Activated CD4-positive, alpha-beta memory T cell treated with anti-CD3 and anti-CD28 coated beads for 36 hours (primary cell): ENCODE measurements at regions not wholly inside any gene's neighbourhood (a gene's known extent, or its start where the extent isn't known, plus 50 kb on each side); places are given as distances from the start of the nearest gene placed in this dataset.

Experiments used
- CTCF ChIA-PET: fragments of 350-600 bp; sonication (Branson Sonifier 250); formaldehyde crosslinking; loops from one replicate; lab custom pipeline; 2021; ENCODE audit warnings: antibody characterized with exemption, inconsistent platforms; lab: Charles Lee
- POLR2A ChIA-PET: fragments of 350-600 bp; sonication (Branson Sonifier 250); formaldehyde crosslinking; loops from one replicate; lab custom pipeline; 2021; ENCODE audit warnings: antibody characterized with exemption; lab: Charles Lee
- DNase-seq: peaks from one replicate; pipeline ENCODE4 v3.0.0-alpha.2; 2020
- H3K27ac Mint-ChIP-seq: one replicate; pipeline ENCODE4 v1.8.0; 2021; ENCODE audit warnings: mixed read lengths
- H3K27me3 Mint-ChIP-seq: one replicate; pipeline ENCODE4 v1.8.0; 2021; ENCODE audit warnings: mixed read lengths
- H3K36me3 Mint-ChIP-seq: one replicate; pipeline ENCODE4 v1.8.0; 2021; ENCODE audit warnings: mixed read lengths
- H3K4me1 Mint-ChIP-seq: one replicate; pipeline ENCODE4 v1.8.0; 2021; ENCODE audit warnings: low read depth, mixed read lengths
- H3K4me3 Mint-ChIP-seq: one replicate; pipeline ENCODE4 v1.8.0; 2021; ENCODE audit warnings: mild to moderate bottlenecking, mixed read lengths
- H3K9me3 Mint-ChIP-seq: one replicate; pipeline ENCODE4 v1.8.0; 2021; ENCODE audit warnings: mixed read lengths
- intact Hi-C: fragments of 100-400 bp; cut with micrococcal nuclease; formaldehyde crosslinking; loops from one replicate; pipeline ENCODE4 v1.15.1; 2023

DNA sequence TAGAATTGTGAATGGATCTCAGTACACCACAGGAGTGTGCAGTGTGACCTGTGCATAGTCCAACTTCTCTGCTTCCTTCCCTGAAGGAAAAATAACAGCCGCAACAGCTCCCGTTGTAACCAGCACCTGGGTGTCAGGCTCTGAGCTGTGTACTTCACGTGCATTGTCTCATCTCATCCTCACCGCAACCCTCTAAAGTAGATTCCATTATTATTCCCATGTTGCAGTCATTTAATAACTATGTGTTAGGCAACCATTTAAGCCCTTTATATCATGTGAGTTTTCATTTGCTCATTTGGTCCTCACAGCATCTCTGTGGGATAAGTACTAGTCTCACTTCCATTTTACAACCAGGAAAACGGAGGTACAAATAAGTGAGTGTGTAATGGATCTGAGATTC, 247.0 kb upstream of the MAF start:
- H3K4me3 Mint-ChIP-seq: no peak overlapping the region
- no peak for DNase-seq
- peaks cover 10% of the 10 kb centered on the region for H3K9me3 Mint-ChIP-seq
- CTCF ChIA-PET: no interaction called here
- H3K27ac Mint-ChIP-seq: no peak overlapping the region
- POLR2A ChIA-PET: no interaction called here
- no peaks in the 10 kb centered on the region for H3K36me3 Mint-ChIP-seq
- H3K27me3 Mint-ChIP-seq: peaks cover 7% of the 10 kb centered on the region
- intact Hi-C loops: loop anchor here (10.0 kb wide), 3 partner anchors 563 to 953 kb away; no protein-coding TSS in a partner anchor
- H3K4me1 Mint-ChIP-seq: peaks cover 39% of the 10 kb centered on the region

DNA sequence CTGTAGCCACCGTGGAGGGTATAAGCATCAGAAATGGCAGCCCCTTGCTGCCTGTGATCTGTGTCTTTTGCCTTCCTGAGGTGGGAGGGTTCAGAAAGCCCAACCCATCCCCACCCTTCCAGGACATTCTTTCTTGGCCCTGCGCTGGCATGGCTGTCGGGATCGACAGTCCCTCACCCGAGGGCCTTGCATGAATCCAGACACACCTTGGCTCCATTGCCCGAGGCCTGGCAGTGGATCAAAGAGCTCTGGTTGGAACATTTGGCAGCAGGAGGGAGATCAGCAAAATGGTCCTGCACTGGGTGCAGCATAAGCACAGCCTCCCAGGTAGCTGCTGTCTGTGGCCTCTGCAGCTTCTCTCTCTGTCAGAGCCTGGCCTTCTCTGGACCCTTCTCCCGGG, 246.6 kb upstream of the MAF start:
- CTCF ChIA-PET: no interaction called here
- H3K9me3 Mint-ChIP-seq: peaks cover 5% of the 10 kb centered on the region
- H3K27ac Mint-ChIP-seq: no peak overlapping the region
- POLR2A ChIA-PET: no interaction called here
- no peaks in the 10 kb centered on the region for H3K36me3 Mint-ChIP-seq
- H3K4me1 Mint-ChIP-seq: peaks cover 41% of the 10 kb centered on the region
- H3K4me3 Mint-ChIP-seq: no peak overlapping the region
- H3K27me3 Mint-ChIP-seq: peaks cover 2% of the 10 kb centered on the region
- intact Hi-C loops: loop anchor here (10.0 kb wide), 3 partner anchors 562 to 952 kb away; no protein-coding TSS in a partner anchor
- DNase-seq: no peak

DNA sequence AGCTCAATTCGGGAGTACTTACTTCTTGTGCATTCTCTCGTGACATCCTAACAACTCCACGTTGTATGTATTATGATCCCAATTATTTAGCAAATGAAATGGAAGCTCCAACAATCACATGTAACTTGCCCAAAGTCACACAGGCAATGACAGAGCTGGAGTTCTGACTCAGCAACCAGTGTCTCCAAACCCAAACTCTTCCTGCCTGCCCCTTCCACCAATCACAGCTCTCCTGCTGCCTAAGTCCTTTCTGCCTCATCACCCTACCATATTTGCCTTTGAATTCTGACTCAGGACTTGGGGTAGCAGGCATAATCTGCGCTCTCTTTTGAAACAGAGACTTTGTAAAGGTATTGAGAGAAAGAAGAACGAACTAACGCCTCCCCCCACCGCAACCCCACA, 245.2 kb upstream of the MAF start:
- H3K4me3 Mint-ChIP-seq: peak overlapping the region; percentile 45
- intact Hi-C loops: loop anchor here (10.0 kb wide), 3 partner anchors 561 to 951 kb away; no protein-coding TSS in a partner anchor
- peaks cover 2% of the 10 kb centered on the region for H3K9me3 Mint-ChIP-seq
- H3K27me3 Mint-ChIP-seq: peaks cover 5% of the 10 kb centered on the region
- DNase-seq: peak; percentile 53
- no peaks in the 10 kb centered on the region for H3K36me3 Mint-ChIP-seq
- peak overlapping the region; percentile 69 for H3K27ac Mint-ChIP-seq
- H3K4me1 Mint-ChIP-seq: peaks cover 40% of the 10 kb centered on the region
- ChIA-PET POLR2A (no interaction called here), CTCF (interaction anchor here (0.8 kb wide), 1 partner anchor 132 kb away, joined by 3 read pairs; no protein-coding TSS in a partner anchor)

DNA sequence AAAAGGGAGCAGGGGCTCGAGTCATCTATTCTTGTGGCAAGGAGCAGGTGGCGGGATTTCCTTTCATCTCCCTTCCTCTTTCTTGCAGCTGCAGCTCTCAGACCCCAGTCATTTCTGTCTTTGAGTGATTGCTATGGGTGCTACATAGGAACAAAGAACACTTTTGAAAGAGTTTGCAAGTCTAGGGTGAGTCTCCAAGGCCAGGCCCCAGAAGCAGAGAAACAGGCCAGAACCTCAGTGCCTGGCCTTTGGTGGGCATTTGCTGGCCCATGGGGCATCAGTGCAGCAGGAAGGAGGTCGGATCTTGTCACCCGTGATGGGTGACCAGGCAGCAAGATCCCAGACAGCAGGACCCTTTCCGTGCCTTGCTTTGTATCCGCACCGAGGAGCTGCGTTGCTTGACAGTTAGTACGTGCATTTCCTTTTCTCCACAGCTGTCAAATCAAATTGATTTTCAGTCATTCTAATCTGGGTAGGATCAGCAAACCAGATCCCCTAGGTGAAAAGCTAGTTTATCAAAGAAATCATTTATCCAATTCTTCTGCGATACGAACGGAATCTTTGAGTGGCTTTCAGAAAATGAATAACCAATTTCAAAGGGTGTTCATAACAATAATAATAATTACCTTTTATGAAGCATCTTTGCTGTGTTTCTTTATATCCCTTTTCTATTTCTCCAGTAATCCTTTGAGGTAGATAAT, 244.6 kb upstream of the MAF start:
- Mint-ChIP-seq H3K36me3 (no peaks in the 10 kb centered on the region), H3K4me1 (peaks cover 40% of the 10 kb centered on the region), H3K9me3 (peaks cover 2% of the 10 kb centered on the region), H3K4me3 (peak overlapping the region; percentile 45), H3K27me3 (peaks cover 5% of the 10 kb centered on the region), H3K27ac (peak overlapping the region; percentile 69)
- DNase-seq: peak; percentile 58
- intact Hi-C loops: loop anchor here (10.0 kb wide), 3 partner anchors 560 to 950 kb away; no protein-coding TSS in a partner anchor
- ChIA-PET POLR2A (no interaction called here), CTCF (interaction anchor here (0.8 kb wide), 1 partner anchor 132 kb away, joined by 3 read pairs; no protein-coding TSS in a partner anchor)

DNA sequence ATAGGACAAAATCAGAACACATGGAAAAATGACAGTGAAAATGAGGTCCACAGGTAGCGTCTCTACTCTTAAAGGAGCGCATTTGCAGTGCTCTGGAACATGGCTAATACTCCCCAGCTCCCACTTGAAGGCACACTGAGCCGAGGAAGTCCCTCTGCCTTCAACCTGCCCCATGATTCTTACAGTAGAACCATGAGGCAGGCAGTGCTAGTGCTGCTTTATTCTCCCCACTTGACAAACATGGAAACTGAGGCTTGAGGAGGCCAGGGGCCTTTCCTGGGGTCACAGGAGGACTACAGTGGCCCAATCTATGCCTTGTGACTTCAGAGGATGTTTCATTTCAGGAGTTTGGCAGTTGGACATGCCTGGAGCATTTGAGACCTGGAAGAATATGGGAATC, 244.1 kb upstream of the MAF start:
- Mint-ChIP-seq H3K4me3 (no peak overlapping the region), H3K4me1 (peaks cover 38% of the 10 kb centered on the region), H3K36me3 (no peaks in the 10 kb centered on the region), H3K9me3 (peaks cover 2% of the 10 kb centered on the region), H3K27me3 (peaks cover 7% of the 10 kb centered on the region), H3K27ac (peak overlapping the region; percentile 69)
- CTCF ChIA-PET: interaction anchor here (0.7 kb wide), 1 partner anchor 249 kb away, joined by 5 read pairs; no protein-coding TSS in a partner anchor
- POLR2A ChIA-PET: interaction anchor here (0.8 to 1.2 kb wide), 2 partner anchors 63 to 237 kb away, joined by 3 read pairs; no protein-coding TSS in a partner anchor
- intact Hi-C loops: loop anchor here (5.0 to 10.0 kb wide), 6 partner anchors 242 to 1067 kb away; partner anchors contain the start of gene MAF
- DNase-seq: no peak

DNA sequence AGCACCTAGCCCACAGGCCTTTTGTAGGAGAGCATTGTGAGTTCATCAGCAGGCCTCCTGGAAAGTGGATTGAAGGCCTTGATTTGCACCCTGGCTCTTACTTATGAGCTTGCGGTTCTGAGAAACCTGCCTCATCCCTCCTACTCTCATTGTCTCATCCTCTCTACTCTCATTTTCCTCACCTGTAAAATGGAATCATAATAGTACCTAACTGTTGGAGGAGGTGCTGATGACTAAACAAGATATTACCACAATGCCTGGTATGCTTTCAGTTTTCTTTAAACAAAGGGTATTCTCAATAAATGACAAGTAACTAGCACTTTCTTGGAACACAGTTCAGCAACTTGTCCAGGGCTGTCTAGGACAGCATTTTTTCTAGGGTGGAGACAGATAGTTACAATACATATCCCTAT, 243.1 kb upstream of the MAF start:
- peak overlapping the region; percentile 70 for H3K27ac Mint-ChIP-seq
- CTCF ChIA-PET: interaction anchor here (0.7 kb wide), 1 partner anchor 248 kb away, joined by 5 read pairs; no protein-coding TSS in a partner anchor
- H3K4me1 Mint-ChIP-seq: peaks cover 38% of the 10 kb centered on the region
- H3K36me3 Mint-ChIP-seq: no peaks in the 10 kb centered on the region
- H3K9me3 Mint-ChIP-seq: peaks cover 2% of the 10 kb centered on the region
- POLR2A ChIA-PET: interaction anchor here (0.8 to 1.2 kb wide), 3 partner anchors 64 to 243 kb away, joined by 3 read pairs; partner anchors contain the start of gene MAF
- peaks cover 10% of the 10 kb centered on the region for H3K27me3 Mint-ChIP-seq
- no peak overlapping the region for H3K4me3 Mint-ChIP-seq
- intact Hi-C loops: loop anchor here (1.0 to 10.0 kb wide), 10 partner anchors 85 to 1066 kb away; partner anchors contain the start of gene MAF
- DNase-seq: peak; percentile 70

DNA sequence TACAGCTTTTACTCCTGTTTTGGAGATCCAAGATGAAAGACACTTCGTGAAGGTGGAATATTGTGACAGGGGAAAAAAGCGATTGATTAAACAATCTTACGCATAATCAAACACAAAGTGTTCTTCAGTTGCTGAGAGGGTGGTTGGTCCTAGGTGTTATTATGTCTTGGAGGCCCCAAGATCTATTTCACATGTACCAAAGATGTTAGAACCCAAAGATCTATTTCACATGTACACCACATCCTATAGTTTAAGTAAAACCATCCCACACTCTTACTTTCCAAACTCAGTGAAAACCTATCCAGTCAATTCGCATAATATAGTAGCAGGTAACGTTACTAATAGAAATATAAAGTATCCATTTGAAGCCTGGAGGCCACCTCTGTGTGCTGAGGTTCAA, 242.6 kb upstream of the MAF start:
- no peaks in the 10 kb centered on the region for H3K36me3 Mint-ChIP-seq
- DNase-seq: no peak
- intact Hi-C loops: loop anchor here (1.0 to 10.0 kb wide), 10 partner anchors 85 to 1066 kb away; partner anchors contain the start of gene MAF
- H3K4me3 Mint-ChIP-seq: no peak overlapping the region
- H3K9me3 Mint-ChIP-seq: peaks cover 2% of the 10 kb centered on the region
- H3K27ac Mint-ChIP-seq: peak overlapping the region; percentile 70
- H3K4me1 Mint-ChIP-seq: peaks cover 38% of the 10 kb centered on the region
- peaks cover 10% of the 10 kb centered on the region for H3K27me3 Mint-ChIP-seq
- ChIA-PET POLR2A (interaction anchor here (1.2 kb wide), 1 partner anchor 243 kb away, joined by 3 read pairs; the partner anchor contains the start of gene MAF), CTCF (no interaction called here)

DNA sequence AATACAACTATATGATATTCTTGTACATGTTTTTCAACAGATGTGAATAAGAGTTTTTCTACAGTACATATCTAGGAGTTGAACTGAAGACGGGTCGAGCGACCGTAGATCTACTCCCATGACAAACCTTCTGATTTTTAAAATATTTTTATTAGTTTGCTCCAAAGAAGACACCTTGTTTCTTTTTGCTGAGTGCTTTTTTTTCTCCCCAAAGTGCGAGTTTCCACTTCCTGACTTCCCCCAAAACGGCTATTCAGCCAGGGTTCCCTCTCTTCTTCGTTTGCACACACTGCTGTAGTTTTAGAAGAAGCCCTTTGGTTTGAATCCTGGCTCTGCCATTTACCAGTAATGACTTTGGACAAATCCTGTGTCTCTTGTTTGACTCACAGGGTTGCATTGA, 241.7 kb upstream of the MAF start:
- Mint-ChIP-seq H3K36me3 (no peaks in the 10 kb centered on the region), H3K9me3 (peaks cover 2% of the 10 kb centered on the region), H3K27ac (no peak overlapping the region), H3K4me1 (peaks cover 38% of the 10 kb centered on the region), H3K4me3 (no peak overlapping the region), H3K27me3 (peaks cover 12% of the 10 kb centered on the region)
- ChIA-PET CTCF (no interaction called here), POLR2A (no interaction called here)
- intact Hi-C loops: loop anchor here (5.0 to 10.0 kb wide), 6 partner anchors 240 to 1065 kb away; partner anchors contain the start of gene MAF
- no peak for DNase-seq

DNA sequence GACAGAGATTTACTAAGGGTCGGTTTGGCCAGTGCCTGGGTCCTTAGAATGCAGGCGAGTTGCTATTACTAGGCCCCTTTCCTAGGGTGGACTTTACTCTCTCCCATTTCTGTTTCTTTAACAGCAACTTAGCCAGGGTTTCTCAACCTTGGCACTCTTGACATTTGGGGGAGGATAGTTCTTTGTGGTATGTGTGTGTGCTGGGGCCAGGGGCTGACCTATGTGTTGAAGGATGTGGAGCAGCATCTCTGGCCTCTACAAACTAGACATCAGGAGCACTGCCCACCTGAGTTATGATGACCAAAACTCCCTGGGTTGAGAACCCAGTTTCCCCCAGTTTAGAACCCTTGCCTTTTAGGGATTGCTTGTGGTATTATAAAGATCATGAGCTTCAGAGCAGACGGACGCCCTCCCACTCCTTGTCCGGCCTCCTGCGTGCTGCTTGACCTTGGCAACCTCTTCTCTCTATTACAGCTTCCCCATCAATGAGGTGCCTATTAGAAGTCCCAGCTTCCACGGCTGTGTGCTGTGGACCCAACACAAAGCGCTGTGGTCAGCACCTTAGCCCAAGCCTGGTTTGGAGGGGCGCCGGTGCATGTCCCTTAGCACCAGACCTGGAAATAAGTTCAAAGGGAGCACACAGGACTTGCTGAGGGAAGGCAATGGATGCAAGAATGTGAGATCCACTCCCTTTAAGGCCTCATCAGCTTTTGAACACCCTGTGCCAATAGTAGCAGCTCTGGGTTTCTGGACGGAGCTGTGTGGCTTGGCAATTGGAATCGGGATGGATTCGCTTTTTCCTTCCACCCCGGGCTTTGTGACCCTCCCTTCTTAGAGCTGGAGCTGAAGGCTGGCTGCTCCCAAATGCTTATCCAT, 239.2 kb upstream of the MAF start:
- intact Hi-C loops: loop anchor here (5.0 to 10.0 kb wide), 6 partner anchors 237 to 1062 kb away; partner anchors contain the start of gene MAF
- Mint-ChIP-seq H3K9me3 (peaks cover 2% of the 10 kb centered on the region), H3K36me3 (no peaks in the 10 kb centered on the region), H3K4me3 (no peak overlapping the region), H3K27me3 (peaks cover 13% of the 10 kb centered on the region), H3K4me1 (peaks cover 25% of the 10 kb centered on the region), H3K27ac (no peak overlapping the region)
- POLR2A ChIA-PET: no interaction called here
- no peak for DNase-seq
- CTCF ChIA-PET: no interaction called here

DNA sequence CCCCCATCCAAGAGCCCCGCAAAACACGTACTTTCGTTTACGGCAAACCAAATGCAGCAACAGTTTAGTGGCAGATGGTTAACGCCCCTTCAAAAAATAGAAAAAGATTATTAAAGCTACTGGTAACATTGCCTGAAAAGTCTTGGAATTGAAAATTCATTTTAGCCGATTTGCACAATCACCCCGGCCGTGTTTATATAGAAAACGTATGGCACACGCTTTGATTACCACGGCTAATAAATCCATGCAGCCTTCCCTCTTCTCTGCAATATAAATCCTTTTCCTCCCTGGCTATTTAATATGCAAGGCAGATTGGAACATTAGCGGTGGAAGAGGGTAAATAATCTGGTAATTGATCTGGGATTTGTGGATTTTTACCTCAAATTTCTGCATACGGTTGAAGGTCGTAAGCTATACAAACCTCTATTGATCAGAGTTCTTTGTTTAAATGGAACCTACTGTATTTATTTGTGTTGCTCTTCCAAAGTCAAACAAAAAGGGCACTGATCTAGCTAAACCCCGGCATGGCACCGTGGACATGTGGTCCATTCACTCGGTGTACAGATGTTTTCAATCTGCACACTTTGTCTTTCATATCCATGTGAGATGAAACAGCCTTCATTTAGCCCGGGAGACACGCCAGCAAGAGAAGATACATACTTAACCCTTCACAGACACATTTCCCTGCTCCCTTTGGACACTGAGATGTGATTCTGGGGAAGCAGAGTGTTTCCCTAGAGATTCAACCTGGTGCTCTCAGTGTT, 238.1 kb upstream of the MAF start:
- Mint-ChIP-seq H3K4me3 (no peak overlapping the region), H3K27ac (no peak overlapping the region), H3K36me3 (no peaks in the 10 kb centered on the region), H3K9me3 (peaks cover 2% of the 10 kb centered on the region), H3K27me3 (peaks cover 13% of the 10 kb centered on the region), H3K4me1 (peaks cover 15% of the 10 kb centered on the region)
- intact Hi-C loops: no loop called here
- ChIA-PET CTCF (no interaction called here), POLR2A (interaction anchor here (0.6 kb wide), 1 partner anchor 88 kb away, joined by 3 read pairs; no protein-coding TSS in a partner anchor)
- DNase-seq: no peak

DNA sequence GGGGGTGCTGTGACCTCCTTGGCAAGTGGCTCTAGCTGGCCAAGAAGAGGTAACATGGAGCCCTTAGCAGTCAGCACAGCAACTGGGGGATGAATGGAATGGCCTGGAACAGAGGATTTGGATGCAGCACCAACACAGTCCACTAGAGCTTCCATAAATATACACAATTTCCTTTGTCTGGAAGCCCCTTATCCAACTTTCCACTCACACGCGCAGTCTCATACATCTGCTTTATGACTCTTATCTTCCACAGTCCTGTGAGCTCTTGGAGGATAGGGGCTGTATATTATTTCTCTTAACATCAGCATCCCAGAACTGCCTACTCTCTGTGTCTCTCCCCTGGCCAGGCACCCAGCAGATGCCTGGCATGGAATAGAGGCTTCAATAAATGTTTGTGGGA, 235.6 kb upstream of the MAF start:
- no peaks in the 10 kb centered on the region for H3K9me3 Mint-ChIP-seq
- POLR2A ChIA-PET: no interaction called here
- H3K27ac Mint-ChIP-seq: no peak overlapping the region
- H3K27me3 Mint-ChIP-seq: peaks cover 8% of the 10 kb centered on the region
- CTCF ChIA-PET: no interaction called here
- no peak overlapping the region for H3K4me3 Mint-ChIP-seq
- no peak for DNase-seq
- intact Hi-C loops: no loop called here
- H3K36me3 Mint-ChIP-seq: no peaks in the 10 kb centered on the region
- H3K4me1 Mint-ChIP-seq: no peaks in the 10 kb centered on the region
